GM12865 (cell line): ENCODE measurements at regions not wholly inside any gene's neighbourhood (a gene's known extent, or its start where the extent isn't known, plus 50 kb on each side); places are given as distances from the start of the nearest gene placed in this dataset.
"Not testable (repeated sequence)": the region's sequence is repeated elsewhere in the genome, so short reads cannot be mapped to it uniquely, and the experiment has no call there.

Experiments
- DNase-seq: peaks from one replicate; pipeline ENCODE4 v3.0.0; 2010; ENCODE audit warnings: low read depth
- H3K4me3 ChIP-seq: 2 replicates; pipeline ENCODE4 v1.5.1; 2011; ENCODE audit warnings: mild to moderate bottlenecking, low read depth, low read length, control low read depth
- TF ChIP-seq, protein P1 (sequence below): IDR thresholded peaks from 2 replicates; pipeline ENCODE4 v1.5.1; 2011; ENCODE audit warnings: low read length, control low read depth, low read depth, inconsistent platforms; ENCODE audit not compliant: insufficient read depth; ENCODE audit errors: missing control alignments

DNA sequence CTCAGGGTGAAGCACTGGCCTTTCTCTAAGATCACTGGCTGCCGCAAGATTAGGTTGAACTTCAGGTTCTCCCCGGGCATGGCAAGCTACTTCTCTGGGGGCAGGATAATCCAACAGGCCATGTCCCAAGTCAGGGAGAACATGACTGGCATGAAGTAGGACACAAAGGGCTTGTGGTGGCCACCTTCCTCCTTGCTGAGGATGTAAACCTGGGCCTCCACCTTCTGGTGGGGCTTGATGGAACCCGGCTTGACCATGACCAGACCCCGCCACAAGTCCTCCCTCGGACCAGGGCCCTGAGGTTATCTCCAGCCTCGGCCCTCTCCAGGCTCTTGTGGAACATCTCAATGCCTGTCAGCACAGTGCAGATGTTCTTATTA lies 211.1 kb upstream of the WSB1 start:
- no peak for DNase-seq
- TF ChIP-seq, protein P1, sequence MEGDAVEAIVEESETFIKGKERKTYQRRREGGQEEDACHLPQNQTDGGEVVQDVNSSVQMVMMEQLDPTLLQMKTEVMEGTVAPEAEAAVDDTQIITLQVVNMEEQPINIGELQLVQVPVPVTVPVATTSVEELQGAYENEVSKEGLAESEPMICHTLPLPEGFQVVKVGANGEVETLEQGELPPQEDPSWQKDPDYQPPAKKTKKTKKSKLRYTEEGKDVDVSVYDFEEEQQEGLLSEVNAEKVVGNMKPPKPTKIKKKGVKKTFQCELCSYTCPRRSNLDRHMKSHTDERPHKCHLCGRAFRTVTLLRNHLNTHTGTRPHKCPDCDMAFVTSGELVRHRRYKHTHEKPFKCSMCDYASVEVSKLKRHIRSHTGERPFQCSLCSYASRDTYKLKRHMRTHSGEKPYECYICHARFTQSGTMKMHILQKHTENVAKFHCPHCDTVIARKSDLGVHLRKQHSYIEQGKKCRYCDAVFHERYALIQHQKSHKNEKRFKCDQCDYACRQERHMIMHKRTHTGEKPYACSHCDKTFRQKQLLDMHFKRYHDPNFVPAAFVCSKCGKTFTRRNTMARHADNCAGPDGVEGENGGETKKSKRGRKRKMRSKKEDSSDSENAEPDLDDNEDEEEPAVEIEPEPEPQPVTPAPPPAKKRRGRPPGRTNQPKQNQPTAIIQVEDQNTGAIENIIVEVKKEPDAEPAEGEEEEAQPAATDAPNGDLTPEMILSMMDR: no peak
- H3K4me3 ChIP-seq: no peak overlapping the region

- no peak overlapping the region for H3K4me3 ChIP-seq
- TF ChIP-seq, protein P1: no peak
- no peak for DNase-seq
These were observed 210.3 kb upstream of the WSB1 start for GRCh38 chr17:27083408-27084185.

DNA sequence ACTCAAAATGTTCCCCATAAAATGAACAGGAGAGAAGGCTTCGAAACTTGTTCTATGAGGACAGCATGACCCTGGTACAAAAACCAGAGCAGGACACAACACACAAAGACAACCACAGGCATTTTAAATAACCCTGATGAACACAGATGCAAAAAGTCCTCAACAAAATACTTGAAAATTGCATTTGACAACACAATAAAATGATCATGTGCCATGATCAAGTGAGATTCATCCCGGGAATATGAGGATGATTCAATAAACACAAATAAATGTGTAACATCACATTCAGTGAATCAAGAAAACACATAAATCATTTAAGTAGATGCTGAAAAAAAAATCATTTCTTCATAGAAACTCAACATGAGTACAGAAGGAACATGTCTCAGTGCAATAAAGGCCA lies 208.4 kb upstream of the WSB1 start:
- TF ChIP-seq, protein P1: no peak
- H3K4me3 ChIP-seq: no peak overlapping the region
- no peak for DNase-seq

GRCh38 chr17:27086526-27086925 lies 207.4 kb upstream of the WSB1 start:
- DNase-seq: no peak
- TF ChIP-seq, protein P1: no peak
- no peak overlapping the region for H3K4me3 ChIP-seq

DNA sequence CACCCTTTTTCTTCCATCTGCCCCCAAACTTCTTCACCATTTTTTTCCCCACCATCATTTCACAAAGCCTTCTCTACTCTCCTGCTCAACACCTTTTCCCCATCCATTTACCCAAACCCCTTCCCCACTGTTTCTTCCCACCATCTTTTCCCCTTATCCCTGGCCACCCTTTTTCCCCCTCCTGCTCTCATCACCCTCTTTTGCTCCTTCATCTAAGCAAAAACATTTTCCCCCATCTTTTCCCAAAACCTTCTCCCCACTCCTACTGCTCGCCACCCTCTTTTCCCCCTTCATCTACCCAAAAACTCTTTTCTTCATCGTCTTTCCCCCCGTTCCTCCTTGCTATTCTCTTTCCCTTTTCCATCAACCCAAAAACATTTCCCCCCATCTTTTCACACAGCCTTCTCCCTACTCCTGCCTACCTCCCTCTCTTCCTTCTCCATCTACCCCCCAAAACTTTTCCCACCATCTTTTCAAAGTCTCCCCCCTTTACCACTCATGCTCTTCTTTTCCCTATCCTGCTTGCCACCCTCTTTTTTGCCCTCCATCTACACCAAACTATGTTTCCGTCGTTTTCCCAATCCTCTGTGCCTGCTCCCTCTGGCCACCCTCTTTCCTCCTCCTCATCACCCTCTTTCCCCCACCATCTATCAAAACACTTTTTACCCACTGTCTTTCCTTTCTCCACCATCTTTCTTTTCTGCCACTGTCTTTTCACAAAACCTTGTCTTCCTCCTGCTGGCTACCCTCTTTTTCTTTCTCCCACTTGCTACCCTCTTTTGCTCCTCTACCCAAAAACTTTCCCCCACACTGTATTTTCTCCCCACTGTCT lies 205.8 kb upstream of the WSB1 start:
- no peak overlapping the region for H3K4me3 ChIP-seq
- DNase-seq: no peak
- TF ChIP-seq, protein P1: no peak

DNA sequence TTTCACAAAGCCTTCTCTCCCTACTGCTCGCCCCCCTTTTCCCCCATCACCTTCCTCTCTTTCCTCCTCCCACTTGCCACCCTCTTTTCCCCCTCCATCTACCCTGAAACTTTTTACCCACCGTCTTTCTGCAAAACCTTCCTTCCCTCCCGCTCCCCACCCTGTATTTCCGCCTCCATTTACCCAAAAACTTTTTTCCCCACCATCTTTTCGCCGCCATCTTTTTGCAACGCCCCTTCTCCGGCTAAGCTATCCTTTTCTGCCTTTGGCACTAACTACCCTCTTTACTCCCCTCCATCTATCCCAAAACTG lies 205.2 kb upstream of the WSB1 start:
- H3K4me3 ChIP-seq: no peak overlapping the region
- DNase-seq: no peak
- TF ChIP-seq, protein P1: no peak

DNA sequence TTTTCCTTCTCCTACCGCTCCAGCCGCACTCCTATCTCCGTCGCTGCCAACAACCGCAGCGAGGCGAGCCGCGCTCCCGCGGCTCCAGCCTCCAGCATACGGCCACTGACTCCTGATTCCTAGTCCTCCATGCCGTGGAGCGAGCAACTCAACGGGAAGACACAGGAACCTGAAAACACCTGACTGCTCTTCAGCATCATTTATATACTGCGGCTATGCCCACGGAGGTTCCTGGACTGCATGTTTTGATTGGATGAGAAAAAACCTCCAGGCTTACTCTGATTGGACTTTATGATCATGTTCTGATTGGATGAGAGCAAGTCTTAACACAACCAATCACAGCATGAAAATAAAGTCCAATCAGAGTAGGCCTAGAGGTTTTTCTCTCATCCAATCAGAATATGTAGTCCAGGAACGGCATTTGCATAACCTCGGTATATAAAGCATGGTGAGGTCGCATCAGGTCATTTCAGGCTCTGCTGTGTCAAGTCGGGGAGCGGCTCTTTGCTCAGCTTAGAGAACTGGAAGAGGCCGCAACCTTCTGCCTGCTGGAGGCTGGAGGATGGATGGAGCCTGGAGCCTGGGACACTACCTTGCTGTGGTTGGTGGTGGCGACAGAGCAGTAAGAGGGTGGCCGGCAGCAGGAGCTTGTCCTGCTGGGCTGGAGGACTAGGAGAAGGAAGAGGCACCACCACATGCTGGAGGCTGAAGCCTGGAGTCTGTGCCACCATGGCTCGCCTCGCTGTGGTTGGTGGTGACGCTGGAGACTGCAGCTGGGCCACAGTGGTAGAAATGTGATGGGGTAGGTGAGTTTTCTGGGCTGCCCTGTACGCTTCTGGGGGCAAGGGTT lies 204.6 kb upstream of the WSB1 start:
- DNase-seq, H3K4me3 ChIP-seq: not testable (repeated sequence)
